Neural crest cell (in vitro differentiated cells): ENCODE measurements at regions not wholly inside any gene's neighbourhood (a gene's known extent, or its start where the extent isn't known, plus 50 kb on each side); places are given as distances from the start of the nearest gene placed in this dataset.

Source experiments
- DNase-seq: peaks from one replicate; pipeline ENCODE4 v3.0.0; 2021; ENCODE audit warnings: low read depth, mixed read lengths, low spot score
- H3K27ac Mint-ChIP-seq: one replicate; pipeline ENCODE4 v1.8.0; 2021; ENCODE audit warnings: mild to moderate bottlenecking, mixed read lengths; ENCODE audit not compliant: unreplicated experiment
- H3K27me3 Mint-ChIP-seq: 2 replicates; pipeline ENCODE4 v1.8.0; 2021; ENCODE audit warnings: low read depth, mild to moderate bottlenecking, mixed read lengths
- H3K36me3 Mint-ChIP-seq: 2 replicates; pipeline ENCODE4 v1.8.0; 2021; ENCODE audit warnings: low read depth, mild to moderate bottlenecking, mixed read lengths
- H3K4me1 Mint-ChIP-seq: 2 replicates; pipeline ENCODE4 v1.8.0; 2021; ENCODE audit warnings: mixed read lengths
- H3K4me3 Mint-ChIP-seq: one replicate; pipeline ENCODE4 v1.8.0; 2021; ENCODE audit warnings: mild to moderate bottlenecking, mixed read lengths
- H3K9me3 Mint-ChIP-seq: 2 replicates; pipeline ENCODE4 v1.8.0; 2021; ENCODE audit warnings: mixed read lengths
- TF ChIP-seq, protein P1 (sequence below): fragments of 200-600 bp; sonication (generic); conservative IDR thresholded peaks from 2 replicates; pipeline ENCODE4 v1.5.0; 2021; ENCODE audit warnings: antibody characterized with exemption, mild to moderate bottlenecking

DNA sequence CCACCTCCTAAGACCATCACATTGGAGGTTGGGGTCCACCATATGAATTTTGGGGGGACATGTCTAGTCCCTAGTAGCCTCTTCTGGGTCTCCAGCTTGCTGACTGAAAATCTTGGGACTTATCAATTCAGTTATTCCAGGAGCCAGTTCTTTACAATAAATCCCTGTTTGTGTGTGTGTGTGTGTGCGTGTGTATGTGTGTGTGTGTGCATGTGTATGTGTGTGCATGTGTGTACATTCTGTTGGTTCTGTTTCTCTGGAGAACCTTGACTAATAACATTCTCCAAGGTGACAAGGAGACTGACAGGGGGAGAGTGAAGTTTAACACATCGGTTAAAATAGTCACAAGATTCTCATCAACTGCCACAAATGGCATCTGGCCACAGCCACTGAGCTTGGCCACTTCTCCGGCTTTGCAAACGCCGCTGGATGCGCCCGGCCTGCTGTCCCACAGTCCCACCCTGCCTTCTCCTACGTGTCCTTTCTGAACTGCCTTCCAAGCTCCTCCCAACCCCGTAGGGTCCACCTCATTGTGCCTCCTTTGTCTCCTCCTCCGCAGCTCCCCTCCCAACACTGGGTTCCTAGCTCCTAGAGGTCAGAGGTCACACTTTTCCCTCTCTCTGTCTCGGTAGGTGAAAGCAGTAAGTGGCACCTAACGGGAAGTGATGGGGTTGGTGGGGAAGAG, 88.1 kb upstream of the DIO3 start:
- no peak overlapping the region for H3K27ac Mint-ChIP-seq
- H3K36me3 Mint-ChIP-seq = no peaks in the 10 kb centered on the region
- peaks cover 28% of the 10 kb centered on the region for H3K4me1 Mint-ChIP-seq
- H3K4me3 Mint-ChIP-seq = no peak overlapping the region
- H3K27me3 Mint-ChIP-seq = peaks cover 7% of the 10 kb centered on the region
- DNase-seq = no peak
- TF ChIP-seq, protein P1, sequence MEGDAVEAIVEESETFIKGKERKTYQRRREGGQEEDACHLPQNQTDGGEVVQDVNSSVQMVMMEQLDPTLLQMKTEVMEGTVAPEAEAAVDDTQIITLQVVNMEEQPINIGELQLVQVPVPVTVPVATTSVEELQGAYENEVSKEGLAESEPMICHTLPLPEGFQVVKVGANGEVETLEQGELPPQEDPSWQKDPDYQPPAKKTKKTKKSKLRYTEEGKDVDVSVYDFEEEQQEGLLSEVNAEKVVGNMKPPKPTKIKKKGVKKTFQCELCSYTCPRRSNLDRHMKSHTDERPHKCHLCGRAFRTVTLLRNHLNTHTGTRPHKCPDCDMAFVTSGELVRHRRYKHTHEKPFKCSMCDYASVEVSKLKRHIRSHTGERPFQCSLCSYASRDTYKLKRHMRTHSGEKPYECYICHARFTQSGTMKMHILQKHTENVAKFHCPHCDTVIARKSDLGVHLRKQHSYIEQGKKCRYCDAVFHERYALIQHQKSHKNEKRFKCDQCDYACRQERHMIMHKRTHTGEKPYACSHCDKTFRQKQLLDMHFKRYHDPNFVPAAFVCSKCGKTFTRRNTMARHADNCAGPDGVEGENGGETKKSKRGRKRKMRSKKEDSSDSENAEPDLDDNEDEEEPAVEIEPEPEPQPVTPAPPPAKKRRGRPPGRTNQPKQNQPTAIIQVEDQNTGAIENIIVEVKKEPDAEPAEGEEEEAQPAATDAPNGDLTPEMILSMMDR = no peak
- H3K9me3 Mint-ChIP-seq = no peaks in the 10 kb centered on the region

DNA sequence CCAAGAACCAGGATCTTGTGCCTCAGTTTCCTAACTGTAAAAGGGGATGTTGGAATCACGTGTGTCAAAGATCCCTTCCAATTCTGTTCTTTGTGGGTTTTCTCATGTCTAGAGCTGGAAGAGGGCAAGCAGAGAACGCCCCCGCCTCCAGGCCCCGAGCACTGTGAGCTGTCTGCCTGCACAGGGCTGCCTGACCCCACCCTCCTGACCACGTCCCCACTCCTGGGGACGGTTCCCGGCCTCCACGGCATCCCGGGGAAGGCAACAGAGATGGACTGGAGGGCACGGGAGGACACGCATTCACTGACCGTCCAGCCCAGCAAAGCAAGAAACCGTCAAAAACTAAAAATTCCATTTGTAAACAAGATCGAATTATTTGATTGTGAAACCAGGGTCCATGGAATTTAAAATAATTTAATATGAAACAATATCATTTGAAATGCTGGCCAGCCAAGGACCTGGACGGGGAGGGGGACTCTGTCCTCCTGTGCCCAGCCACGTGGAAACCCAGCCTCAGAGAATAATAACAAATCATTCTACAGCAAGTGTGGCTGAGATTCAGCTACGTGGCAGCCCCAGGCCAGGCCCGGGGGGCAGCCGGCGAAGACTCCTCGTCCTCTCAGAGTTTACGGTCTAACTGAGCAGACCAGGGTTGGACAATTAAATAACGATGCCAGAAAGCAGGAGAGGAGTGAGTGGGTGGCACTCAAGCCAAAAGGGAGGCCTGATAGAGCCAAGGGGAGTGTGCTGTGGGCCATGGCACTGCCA, 87.3 kb upstream of the DIO3 start:
- H3K36me3 Mint-ChIP-seq = no peaks in the 10 kb centered on the region
- TF ChIP-seq, protein P1 = no peak
- peaks cover 28% of the 10 kb centered on the region for H3K4me1 Mint-ChIP-seq
- H3K4me3 Mint-ChIP-seq = no peak overlapping the region
- H3K27ac Mint-ChIP-seq = no peak overlapping the region
- no peak for DNase-seq
- peaks cover 7% of the 10 kb centered on the region for H3K27me3 Mint-ChIP-seq
- no peaks in the 10 kb centered on the region for H3K9me3 Mint-ChIP-seq

DNA sequence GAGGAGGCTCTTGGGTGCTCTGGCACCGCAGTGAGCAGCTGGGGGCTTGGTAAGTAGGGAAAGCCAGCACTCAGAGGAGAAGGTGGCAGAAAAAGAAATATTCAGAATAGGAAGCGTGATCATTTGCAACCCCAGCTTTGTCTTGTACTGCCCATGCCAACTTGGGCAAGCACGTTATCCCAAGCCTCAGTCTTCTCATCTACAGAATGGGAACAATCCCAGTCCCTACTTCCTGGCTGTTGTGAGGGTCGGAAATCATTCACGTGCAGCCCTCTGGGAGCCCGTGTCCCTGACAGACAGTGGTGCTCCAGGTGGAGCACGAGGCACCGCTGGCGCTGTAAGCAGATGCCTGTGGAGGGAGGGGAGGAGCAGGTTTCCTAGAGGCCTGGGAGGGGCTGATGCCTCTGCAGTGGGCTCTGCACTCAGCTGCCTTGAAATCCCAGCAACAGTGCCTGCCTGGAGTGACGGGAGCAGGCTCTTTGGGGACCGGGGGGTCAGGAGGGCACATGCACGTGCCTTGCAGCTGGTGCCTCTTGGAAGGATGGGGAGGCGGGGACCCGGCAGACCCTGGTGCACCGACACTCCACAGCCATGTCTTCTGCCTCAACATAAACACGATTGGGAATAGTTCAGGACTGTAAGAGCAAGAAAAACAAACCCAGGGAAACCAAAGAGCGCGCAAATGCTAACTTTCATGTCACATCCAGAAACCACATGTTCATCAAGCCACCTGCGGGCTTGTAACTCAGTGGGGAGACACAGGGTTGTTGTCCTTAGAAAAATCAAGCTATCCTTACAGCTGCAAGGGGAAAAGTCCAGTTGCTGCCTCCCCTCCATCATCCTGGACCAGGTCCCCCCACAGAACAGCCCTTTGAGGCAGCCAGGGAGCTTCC, 86.5 kb upstream of the DIO3 start:
- H3K27me3 Mint-ChIP-seq = peaks cover 7% of the 10 kb centered on the region
- TF ChIP-seq, protein P1 = no peak
- no peak for DNase-seq
- H3K4me1 Mint-ChIP-seq = peaks cover 25% of the 10 kb centered on the region
- no peak overlapping the region for H3K27ac Mint-ChIP-seq
- no peaks in the 10 kb centered on the region for H3K36me3 Mint-ChIP-seq
- no peak overlapping the region for H3K4me3 Mint-ChIP-seq
- no peaks in the 10 kb centered on the region for H3K9me3 Mint-ChIP-seq

DNA sequence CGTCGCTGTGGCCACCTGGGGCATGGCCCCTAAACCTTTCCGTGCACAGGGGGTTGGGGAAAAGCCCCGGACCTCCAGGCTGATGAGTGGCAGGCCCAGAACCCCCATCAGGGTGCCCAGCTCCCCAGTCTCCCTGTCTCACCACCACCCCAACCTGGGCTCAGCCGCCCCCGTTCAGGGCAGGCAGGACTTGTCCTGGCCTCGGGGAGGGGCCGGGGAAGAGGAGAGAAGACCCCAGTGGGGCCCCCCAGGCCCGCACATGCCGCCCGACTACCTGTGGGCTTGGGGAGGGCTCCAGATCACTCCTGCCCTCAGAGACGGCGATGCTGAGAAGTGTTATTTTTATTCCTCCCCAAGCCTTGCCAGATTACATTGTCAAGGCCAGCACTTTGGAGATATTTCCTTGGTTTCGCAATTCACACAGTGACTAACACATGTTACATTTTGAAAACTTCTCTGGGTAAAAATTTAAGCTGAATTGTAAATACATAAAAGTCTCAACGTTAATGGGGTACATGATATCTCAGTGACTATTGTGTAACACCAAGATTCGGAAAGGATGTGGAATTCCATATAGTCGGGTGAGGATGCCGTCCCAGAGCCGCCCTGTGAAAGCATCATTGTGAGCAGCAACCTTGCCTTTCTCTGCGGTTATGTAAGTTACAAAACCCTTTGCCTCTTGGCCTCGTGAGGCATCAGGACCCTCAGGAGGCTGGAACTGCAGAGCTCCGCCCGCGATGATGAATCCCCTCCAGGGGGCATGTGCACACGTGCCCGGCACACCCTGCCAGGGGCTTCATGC, 85.6 kb upstream of the DIO3 start:
- Mint-ChIP-seq H3K4me3 (no peak overlapping the region), H3K4me1 (peaks cover 23% of the 10 kb centered on the region), H3K9me3 (no peaks in the 10 kb centered on the region), H3K27me3 (peaks cover 7% of the 10 kb centered on the region), H3K36me3 (no peaks in the 10 kb centered on the region), H3K27ac (no peak overlapping the region)
- TF ChIP-seq, protein P1 = no peak
- no peak for DNase-seq
